ENCODE measurements at regions not wholly inside any gene's neighbourhood (a gene's known extent, or its start where the extent isn't known, plus 50 kb on each side); places are given as distances from the start of the nearest gene placed in this dataset.

- WGBS, 2 experiments: 67 to 79% methylated on average over 2 of the region's 2 CpGs
- Histone ChIP-seq H3K27ac (ENCODE audit: insufficient read depth, low read depth, low read length, poor library complexity, severe bottlenecking) (no peak overlapping the region), H3K9me3 (ENCODE audit: control insufficient read depth, low read length) (no peaks in the 10 kb centered on the region), H3K4me1 (ENCODE audit: control insufficient read depth, insufficient read depth, low read length) (no peaks in the 10 kb centered on the region), H3K36me3 (ENCODE audit: control insufficient read depth, insufficient read depth, low read length) (no peaks in the 10 kb centered on the region), H3K4me3 (ENCODE audit: insufficient read depth, low read depth, low read length) (no peak overlapping the region), H3K27me3 (ENCODE audit: control insufficient read depth, insufficient read depth, low read length, poor library complexity, severe bottlenecking) (no peaks in the 10 kb centered on the region)
Observed at GRCh38 chr18:54530285-54530684, 60.8 kb upstream of the DYNAP start.

GRCh38 chr18:54531402-54532065 is 59.5 kb upstream of the DYNAP start:
- no peak overlapping the region for H3K4me3 ChIP-seq (ENCODE audit: insufficient read depth, low read depth, low read length)
- H3K4me1 ChIP-seq (ENCODE audit: control insufficient read depth, insufficient read depth, low read length): no peaks in the 10 kb centered on the region
- H3K27me3 ChIP-seq (ENCODE audit: control insufficient read depth, insufficient read depth, low read length, poor library complexity, severe bottlenecking): no peaks in the 10 kb centered on the region
- 47 to 54% methylated on average over 4 of the region's 4 CpGs for WGBS, 2 experiments
- no peak overlapping the region for H3K27ac ChIP-seq (ENCODE audit: insufficient read depth, low read depth, low read length, poor library complexity, severe bottlenecking)
- H3K36me3 ChIP-seq (ENCODE audit: control insufficient read depth, insufficient read depth, low read length): no peaks in the 10 kb centered on the region
- H3K9me3 ChIP-seq (ENCODE audit: control insufficient read depth, low read length): no peaks in the 10 kb centered on the region

GRCh38 chr18:54532222-54532621 is 58.8 kb upstream of the DYNAP start:
- Histone ChIP-seq H3K27me3 (ENCODE audit: control insufficient read depth, insufficient read depth, low read length, poor library complexity, severe bottlenecking) (no peaks in the 10 kb centered on the region), H3K4me3 (ENCODE audit: insufficient read depth, low read depth, low read length) (no peak overlapping the region), H3K9me3 (ENCODE audit: control insufficient read depth, low read length) (no peaks in the 10 kb centered on the region), H3K4me1 (ENCODE audit: control insufficient read depth, insufficient read depth, low read length) (no peaks in the 10 kb centered on the region), H3K36me3 (ENCODE audit: control insufficient read depth, insufficient read depth, low read length) (no peaks in the 10 kb centered on the region), H3K27ac (ENCODE audit: insufficient read depth, low read depth, low read length, poor library complexity, severe bottlenecking) (no peak overlapping the region)

DNA sequence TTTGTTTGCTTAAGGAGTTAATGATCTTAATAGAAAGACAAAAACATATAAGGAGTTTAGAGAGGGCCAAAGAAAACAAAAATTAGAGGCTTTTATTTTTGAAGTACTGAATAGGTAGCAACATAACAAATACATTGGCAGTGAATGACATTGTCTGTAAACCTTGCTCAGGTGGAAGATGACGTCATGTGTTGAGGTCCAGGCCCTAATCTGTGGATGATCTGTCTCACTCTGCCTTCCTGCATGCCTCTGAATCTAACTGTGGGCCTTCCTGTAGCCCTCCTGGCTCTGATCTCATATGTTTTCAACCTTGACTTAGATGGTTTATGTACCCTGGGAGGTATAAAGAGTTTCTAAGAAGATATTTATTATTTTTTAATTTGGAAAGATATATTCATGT is 58.1 kb upstream of the DYNAP start:
- H3K27me3 ChIP-seq (ENCODE audit: control insufficient read depth, insufficient read depth, low read length, poor library complexity, severe bottlenecking): no peaks in the 10 kb centered on the region
- no peaks in the 10 kb centered on the region for H3K4me1 ChIP-seq (ENCODE audit: control insufficient read depth, insufficient read depth, low read length)
- no peaks in the 10 kb centered on the region for H3K9me3 ChIP-seq (ENCODE audit: control insufficient read depth, low read length)
- 84 to 93% methylated on average over 1 of the region's 1 CpG for WGBS, 2 experiments
- no peaks in the 10 kb centered on the region for H3K36me3 ChIP-seq (ENCODE audit: control insufficient read depth, insufficient read depth, low read length)
- no peak overlapping the region for H3K4me3 ChIP-seq (ENCODE audit: insufficient read depth, low read depth, low read length)
- H3K27ac ChIP-seq (ENCODE audit: insufficient read depth, low read depth, low read length, poor library complexity, severe bottlenecking): no peak overlapping the region

Measured in ectodermal cell (in vitro differentiated cells).